Activated CD4-positive, alpha-beta T cell treated with anti-CD3 and anti-CD28 coated beads, Interleukin-2, Interleukin-4, amounts not matched to agents 100 ng/mL and 50 ng/mL, durations not matched to agents 16 hours and 8 hours (primary cell): ENCODE measurements at regions not wholly inside any gene's neighbourhood (a gene's known extent, or its start where the extent isn't known, plus 50 kb on each side); places are given as distances from the start of the nearest gene placed in this dataset.

Experiments used
- DNase-seq: peaks from one replicate; pipeline ENCODE4 v3.0.0-alpha.2; 2020; ENCODE audit warnings: low spot score

DNA sequence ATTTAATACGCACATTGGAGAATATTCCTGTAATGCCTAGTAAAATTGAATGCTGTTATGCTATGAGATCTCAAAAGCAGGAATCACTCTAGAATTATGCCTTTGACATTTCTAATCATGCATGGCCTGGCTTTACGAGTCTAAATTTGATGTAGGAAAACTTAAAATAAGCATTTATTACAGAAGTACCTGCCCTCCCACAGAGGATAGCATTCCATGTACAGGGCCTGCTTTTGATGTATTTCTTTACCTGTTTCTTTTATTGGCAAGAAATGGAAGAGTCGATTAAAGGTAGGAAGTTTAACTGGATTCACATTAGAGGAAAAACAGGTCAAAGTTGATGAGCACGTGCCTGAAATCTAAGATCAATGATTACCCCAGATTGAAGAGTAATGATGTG, 219.5 kb downstream of the PCDH7 start:
- no peak for DNase-seq

DNA sequence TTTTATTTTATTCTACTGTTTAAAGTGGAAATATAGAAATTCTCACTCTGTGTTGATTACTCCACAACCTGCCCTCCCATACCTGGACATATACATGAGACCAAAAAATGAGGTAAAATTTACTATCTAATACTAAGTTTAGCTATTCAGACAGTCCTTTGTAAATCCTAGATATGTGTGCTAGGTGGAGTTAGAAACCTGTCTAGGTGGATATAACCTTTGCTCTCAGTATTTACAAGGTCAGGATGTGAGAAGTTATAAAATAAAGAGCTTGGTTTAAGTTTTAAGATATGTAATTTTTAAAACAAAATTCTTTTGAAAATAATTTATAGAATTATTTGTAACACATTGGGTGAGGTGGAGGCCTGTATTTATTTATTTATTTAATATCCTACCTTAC, 221.5 kb downstream of the PCDH7 start:
- DNase-seq: no peak

DNA sequence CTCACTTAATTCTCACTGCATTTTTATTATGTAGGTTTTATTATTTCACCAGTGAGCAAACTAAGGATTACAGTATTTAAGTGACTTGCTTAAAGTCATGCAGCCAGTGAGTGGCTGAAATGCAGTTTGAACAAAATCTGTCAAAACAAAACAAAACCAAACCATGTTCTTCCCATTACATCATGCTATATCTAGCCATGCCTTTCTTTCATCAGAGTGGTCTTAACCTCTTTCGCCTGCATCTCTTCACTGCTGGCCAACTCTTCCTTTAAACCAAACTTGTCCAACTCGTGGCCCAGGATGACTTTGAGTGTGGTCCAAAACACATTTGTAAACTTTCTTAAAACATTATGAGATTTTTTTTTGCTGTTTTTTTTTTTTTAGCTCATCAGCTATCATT, 223.2 kb downstream of the PCDH7 start:
- DNase-seq: no peak

DNA sequence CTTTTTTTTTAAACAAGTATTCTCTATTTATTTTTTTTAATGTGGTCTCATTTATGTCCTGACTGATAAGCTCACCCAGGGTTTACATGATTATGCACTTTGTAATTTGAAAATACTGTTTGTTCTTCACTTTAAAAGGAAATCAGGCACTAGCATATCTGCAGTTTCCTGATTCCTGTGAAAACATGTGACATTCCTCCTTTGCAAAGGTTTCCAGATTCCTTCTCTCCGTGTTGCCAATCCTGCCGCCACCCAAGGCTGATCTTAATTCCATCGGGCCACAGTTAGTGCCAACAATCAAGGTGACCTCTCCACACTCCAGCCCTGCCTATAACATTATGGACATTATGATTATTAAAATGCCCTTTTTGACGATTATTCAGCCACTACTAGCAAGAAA, 225.4 kb downstream of the PCDH7 start:
- DNase-seq: no peak

DNA sequence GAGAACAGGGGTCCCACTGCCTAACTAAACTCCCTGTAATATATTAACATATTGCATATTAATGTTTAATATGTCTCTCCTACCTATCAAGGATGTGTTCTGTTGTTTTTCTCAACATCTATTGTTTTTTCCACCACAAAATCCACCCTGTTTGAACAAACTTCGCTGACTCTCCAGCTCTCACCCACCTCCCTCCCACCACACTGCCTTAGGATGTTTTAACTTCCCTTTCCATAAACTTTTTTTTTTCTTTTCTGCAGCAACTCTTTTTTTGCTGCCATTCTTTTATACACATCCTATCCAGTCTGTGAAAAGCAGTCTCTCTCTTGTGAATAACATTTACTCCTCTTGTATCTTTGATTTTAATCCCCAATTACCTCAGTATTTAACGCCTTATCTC, 226.1 kb downstream of the PCDH7 start:
- DNase-seq: no peak

DNA sequence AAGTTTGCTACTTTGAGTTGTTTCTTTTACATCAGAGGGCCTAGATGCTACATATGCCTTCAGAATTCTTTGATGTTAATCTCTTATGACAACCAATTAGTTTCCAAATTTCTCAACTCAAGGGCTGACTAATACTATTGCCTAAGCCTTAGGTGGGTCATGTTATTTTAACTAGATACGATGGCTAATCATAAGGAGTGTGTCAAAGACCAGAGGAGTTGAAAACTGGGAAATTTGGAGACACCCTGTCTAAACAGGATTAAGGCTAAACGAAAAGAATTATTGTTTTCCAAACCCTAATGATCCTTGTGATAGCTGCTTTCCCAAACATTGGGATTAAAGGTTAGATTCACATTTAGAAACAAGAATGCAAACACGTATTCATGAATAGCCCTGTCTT, 228.5 kb downstream of the PCDH7 start:
- DNase-seq: no peak

DNA sequence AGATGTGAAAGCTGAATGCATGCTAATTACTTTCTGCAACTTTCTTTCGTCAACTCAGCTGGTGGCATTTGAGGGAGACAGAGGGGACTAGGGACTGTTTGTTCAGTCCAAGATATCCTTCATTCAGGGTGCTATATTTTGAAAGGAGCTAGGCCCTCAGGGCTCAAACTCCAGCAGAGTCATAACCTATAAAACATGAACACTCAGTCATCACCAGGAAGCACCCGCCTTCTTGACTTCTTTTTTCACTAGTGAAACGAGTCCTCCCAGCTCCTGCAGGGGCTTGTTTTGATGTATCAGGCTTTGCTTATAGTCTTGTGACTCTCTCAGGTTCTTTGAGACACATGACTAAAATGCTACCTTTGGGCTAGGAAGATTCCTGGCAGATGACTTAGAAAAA, 230.6 kb downstream of the PCDH7 start:
- DNase-seq: no peak

DNA sequence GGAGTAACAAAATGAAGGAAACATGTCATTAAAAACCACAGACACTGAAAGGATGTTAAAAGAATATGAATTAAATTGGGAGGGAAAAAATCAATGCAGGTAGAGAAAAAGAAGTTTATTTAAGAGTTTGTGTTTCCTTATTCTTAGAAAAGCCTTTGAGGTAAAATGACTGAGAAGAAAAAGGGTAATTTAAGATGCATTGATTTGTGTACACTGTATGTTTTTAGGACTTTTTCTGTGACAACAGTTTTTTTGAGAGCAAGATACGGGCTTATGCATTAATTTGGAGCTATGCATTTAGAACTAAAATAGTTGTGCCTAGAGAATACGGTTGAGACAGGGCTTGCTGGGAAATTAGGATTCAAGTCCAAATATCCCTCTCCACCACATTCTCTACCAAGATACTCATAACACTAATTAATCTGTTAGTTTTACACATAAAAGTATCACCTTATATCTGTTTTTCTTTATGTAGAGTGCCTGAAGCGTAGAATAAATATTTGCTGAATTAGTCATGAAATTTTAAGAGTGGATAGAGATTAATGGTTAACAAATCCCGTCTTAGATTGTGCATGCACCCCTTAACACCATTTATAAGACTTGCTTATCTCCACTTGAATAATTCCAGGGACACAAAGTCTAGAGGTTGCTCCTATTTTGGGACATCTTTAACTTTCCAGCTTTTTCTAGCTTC, 232.5 kb downstream of the PCDH7 start:
- no peak for DNase-seq

DNA sequence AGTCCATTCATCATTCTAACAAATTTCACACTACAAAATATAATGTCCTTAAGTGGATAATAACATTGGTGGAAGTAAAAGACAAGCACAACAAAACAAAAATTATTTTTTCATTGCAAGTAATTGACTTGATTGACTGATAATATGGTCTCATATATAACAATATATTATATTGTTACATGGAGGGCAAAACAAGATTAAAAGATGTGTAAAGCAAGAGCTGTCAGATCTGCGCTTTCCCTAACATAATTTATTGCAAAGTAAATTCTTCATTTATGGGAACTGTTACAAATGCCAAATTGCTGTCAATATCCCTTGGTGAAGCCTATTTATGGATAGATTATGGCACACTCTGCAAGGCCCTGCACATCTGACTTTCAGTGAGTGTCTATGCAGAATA, 233.6 kb downstream of the PCDH7 start:
- DNase-seq: no peak

DNA sequence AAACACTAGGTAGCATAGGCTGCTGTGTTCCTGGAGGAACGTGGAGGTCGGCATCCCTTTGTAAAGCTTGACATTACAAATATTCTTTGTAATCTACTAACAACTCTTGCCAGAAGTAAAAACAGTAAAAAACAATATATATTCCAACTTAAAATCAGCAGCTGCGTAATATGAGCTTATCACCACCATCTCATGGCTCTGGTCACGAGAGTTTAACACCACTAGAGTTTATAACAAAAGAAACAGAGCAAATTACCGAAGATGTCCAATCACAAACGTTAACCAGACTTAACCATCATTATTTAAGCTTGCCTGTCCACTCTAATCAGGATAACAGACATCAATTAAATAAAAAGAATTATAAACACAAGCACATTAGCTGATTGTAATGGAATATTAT, 236.7 kb downstream of the PCDH7 start:
- no peak for DNase-seq

DNA sequence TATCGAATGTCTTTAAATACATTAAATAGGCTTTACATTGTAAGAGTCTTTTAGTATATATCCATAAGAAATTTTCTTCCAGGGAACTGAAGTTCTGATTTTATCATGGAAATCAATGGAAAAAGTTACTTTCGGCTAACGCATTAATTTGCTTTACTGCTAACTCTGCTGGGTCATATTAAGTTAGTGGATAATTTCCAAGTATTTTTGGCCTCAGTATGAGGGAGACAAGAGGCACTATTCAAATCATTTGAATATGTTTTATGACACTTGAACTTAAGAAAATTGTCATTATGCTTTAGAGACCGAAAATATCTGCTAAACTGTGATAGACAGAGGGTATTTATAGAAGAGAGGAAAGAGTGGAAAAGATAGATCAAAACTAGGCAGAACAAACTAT, 237.5 kb downstream of the PCDH7 start:
- no peak for DNase-seq

DNA sequence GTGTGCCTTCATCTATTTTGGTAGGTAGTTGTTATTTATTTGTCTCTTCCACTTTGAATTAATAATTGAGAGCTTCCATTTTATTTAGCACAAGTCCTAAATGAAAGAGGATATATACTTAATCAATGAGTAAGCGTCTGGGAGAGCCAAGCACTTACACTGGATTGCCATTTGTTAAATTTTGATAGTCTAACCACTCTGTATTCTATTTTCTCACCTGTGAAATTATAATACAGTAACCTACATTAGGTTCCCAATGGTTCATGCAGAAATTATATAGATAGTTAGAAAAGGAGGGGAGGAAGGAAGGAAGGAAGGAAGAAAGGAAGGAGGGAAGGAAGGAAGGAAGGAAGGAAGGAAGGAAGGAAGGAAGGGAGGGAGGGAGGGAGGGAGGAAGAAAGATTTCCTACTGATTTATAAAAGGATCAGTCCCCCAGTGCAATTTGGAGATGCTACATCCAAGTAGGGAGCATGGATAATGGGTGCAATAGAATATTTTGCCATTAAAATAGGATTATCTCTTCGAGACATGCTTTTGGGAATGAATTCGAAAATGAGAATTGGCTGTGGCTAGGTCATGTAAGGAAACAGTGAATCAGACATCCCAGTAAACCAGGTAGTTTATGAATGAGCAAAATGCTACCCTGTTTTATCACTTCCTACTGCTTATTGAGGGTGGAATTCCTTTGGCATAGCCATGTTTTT, 239.8 kb downstream of the PCDH7 start:
- DNase-seq: no peak

DNA sequence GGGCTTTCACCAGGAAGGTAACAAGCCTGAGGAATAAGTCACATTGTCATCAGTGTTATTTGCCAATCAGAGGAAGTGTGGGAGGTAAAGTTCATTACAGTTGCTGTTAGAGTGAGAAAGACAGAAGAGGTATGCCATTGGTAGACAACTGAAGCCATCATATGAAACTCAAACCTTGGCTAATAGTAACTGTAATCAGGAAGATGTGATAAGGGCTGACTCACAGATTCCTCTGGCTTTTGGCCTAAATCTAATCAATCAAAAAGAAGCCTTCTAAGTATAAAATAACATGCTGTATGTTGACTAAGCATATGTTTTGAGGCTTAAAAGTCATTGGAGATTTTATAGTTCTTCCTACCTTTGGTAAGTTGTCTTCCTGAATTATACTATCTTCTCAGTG, 242.8 kb downstream of the PCDH7 start:
- no peak for DNase-seq

DNA sequence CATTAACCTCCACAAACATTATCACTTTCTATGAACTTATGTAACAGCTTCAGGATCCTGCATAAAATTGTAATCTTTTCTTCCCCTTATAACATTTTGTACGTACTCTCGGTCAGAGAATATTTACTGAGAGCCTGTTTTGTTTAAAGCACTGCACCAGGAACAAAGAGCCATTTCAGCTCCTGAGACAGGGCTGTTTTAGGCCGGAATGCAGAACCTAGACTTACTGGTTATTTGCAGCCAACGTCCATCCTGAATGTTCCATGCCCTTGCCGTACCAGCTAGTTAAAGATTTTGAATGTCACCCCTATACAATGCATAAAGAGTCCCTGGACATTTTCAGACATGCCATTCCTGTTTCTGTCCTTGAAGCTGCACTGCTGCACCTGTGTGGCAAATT, 248.8 kb downstream of the PCDH7 start:
- DNase-seq: no peak

DNA sequence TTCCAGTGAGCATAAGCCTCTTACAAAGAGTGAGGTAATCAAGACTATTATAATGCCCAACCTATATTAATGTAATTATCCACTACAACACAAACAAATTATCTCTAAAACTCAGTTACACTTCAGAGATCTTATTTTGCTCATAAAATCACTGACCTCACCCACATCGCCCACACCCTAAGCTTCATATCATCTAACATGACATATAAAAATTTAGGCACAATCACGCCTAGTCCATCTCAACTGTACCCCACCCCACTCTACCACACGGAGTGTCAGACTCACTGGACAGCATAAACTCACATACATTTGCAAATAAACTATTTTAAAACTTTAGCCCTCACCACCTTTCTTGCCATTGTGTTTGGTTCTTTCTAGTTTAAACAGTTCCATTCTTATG, 252.4 kb downstream of the PCDH7 start:
- no peak for DNase-seq

DNA sequence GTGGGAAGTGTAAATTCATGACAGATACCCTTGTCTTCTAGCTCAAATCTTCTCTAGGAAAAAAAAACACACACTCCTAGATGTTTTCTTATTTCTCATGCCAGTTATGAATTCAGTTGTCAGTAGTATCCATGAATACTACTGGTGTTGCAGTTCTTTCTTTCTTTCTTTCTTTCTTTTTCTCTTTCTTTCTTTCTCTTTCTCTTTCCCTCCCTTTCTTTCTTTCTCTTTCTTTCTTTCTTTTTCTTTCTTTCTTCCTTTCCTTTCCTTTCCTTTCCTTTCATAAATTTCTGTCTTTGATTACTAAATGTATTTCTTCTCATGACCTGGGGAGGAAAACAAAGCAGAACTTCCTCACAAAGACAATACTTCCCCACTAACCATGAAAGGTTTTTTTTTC, 253.8 kb downstream of the PCDH7 start:
- no peak for DNase-seq

DNA sequence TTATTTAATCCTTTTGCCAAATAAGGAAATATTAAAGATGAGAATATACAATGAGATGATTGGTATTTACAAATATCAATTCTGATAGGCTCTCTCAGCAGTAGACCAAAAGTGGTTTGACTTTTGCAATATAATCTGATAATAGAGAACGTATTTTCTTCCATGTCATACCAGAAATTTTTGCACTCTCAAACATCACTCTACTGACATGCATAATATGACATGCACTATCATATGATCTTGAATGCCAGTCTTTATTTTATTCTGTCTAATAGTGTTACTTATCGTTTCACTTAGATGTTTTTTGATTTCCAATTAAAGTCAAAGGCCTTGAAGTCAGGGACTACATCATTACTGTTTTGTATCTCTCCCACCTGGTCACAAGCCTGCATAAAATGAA, 259.2 kb downstream of the PCDH7 start:
- no peak for DNase-seq

DNA sequence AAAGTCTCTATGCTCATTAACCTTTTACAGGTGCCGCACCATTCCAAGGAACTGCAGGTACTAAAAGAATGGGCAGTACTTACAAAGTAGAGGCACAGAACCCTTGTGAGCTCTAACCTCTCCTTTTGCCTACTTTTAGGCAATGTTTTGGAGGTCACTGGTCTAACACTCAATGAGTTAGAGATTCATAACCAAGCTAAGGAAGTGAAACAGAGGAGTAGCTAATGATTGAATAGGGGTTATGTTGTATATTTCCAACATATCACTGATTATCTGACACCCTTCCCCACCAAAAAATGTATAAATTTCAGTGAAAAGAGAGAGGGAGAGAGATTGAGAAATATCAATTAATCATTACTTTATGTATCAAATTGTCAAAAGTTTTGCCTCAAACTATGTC, 269.3 kb downstream of the PCDH7 start:
- DNase-seq: no peak

DNA sequence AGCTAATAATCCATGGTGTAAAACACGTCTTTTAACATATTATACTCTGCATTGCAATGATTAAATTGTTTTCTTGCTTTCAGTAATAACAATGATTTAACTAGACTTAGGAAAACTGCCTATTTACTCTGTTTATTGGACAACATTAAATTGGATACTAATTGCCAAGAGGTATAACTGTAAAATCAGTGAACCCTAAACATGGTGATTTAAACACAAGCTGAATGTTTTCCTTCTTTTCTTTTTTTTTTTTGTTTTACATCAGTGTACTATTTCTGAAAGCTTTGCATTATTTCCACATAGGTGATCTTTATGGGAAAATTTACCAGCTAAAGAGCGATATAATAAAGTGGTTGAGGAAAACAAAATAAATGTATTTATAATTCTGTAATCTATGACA, 276.7 kb downstream of the PCDH7 start:
- no peak for DNase-seq

DNA sequence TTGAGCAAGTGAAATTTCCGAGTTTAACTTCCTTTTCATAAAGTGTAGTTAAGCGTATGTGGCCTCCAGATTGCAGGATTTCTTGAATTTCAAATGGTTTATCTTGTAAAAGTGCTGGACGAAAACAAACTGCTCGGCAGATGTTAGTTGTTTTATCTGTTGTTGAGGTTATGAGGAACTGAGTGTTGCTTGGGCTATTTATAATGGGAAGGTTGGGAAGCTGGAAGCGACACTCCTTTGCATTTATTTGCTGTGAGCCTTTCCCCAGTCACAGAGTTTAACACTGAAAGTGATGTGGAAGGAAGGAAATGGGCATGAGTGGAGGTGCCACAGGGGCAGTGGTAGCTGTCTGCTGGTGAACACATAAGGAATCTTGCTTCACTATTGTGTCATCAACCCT, 284.9 kb downstream of the PCDH7 start:
- no peak for DNase-seq

DNA sequence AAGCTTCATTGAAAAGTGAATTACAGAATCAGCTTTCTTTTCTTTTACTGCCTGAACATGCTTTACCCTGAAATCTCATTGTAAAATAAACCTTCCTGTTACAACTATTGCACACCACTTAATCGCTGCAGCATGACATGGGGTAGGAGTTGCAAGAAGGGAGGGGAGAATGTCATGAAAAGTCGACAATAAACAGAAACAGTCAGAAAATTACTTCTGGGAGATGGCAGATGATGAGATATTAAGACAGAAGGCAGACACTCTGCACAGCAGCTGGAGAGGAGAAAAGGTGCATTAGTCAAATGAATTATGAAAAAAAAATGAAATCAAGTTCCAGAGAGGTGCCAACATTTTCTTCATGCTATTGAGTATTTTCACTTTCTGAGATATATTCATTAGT, 287.7 kb downstream of the PCDH7 start:
- no peak for DNase-seq

DNA sequence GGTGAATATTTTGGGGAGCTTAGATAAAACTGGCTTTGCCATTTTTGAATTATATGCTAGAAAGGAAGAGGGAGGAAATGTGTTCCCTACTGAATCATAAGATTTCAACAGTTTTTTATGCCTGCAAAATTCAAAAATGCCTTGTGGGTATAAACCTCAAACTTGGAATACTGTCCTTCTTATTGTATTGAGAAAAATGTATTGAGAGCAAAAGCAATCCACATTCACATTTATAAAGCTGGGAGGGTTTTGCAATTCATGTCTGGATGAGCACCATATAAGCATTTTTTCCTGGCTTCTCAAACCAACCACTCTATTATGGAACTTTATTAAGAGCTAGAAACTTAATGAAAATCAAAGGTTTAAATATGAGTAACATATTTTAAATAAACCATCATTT, 289.8 kb downstream of the PCDH7 start:
- no peak for DNase-seq

DNA sequence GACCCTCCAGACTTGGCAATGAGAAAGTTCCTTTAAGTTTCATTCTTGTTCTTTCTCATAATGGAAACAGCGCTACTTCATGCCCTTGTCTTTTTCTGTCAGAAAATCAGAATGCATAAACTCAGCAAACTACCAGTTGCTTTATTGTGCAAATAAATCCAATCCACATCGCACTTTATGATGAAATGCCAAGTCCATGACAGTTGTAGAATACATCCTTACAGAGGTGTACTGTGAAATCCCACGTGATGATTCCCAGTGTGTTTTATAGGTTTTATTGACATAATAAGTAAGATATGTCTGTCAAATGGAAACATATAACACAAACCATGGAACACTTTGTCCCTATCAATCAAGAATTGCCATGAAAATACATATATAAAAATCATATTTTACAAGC, 295.0 kb downstream of the PCDH7 start:
- no peak for DNase-seq
